B cell (primary cell): ENCODE measurements at regions not wholly inside any gene's neighbourhood (a gene's known extent, or its start where the extent isn't known, plus 50 kb on each side); places are given as distances from the start of the nearest gene placed in this dataset.

ENCODE experiments used
- ATAC-seq: fragments of 200-7000 bp; cut with Tn5 transposase; one replicate; pipeline ENCODE4 v1.10.0; 2021; ENCODE audit warnings: low read depth, mild to moderate bottlenecking, moderate number of reproducible peaks, moderate library complexity
- CTCF ChIA-PET: fragments of 350-600 bp; sonication (Branson Sonifier 250); formaldehyde crosslinking; loops from one replicate; lab custom pipeline; 2021; ENCODE audit warnings: antibody characterized with exemption, inconsistent platforms; lab: Charles Lee
- POLR2A ChIA-PET: fragments of 350-600 bp; sonication (Branson Sonifier 250); formaldehyde crosslinking; loops from one replicate; lab custom pipeline; 2021; ENCODE audit warnings: antibody characterized with exemption; lab: Charles Lee
- DNase-seq: peaks from one replicate; pipeline ENCODE4 v3.0.0; 2013
- H2AFZ ChIP-seq: 2 replicates; pipeline ENCODE4 v1.6.1; 2012; ENCODE audit warnings: mild to moderate bottlenecking, low read depth, low read length; ENCODE audit not compliant: insufficient read depth, poor library complexity, severe bottlenecking
- H3K27ac ChIP-seq, 2 donors: 1 replicate in 1 of 2; 2 replicates in 1 of 2; pipeline ENCODE4 v1.5.1; 2012 to 2013; ENCODE audit warnings: low read length in 2 of 2, mild to moderate bottlenecking in 2 of 2, moderate library complexity in 1 of 2
- H3K27me3 ChIP-seq, 4 experiments: fragments of 200-600 bp in 1 of 4; sonication (generic) in 1 of 4; replicated peaks in 1 of 4; 1 replicate in 2 of 4; 2 replicates in 2 of 4; pipeline versions ENCODE4 v1.6.1 to v1.7.0; 2013 to 2016; ENCODE audit warnings: low read length in 3 of 4, mild to moderate bottlenecking in 2 of 4, mixed read lengths in 1 of 4, moderate library complexity in 1 of 4; ENCODE audit not compliant: insufficient read depth in 4 of 4, control insufficient read depth in 3 of 4; ENCODE audit errors: control extremely low read depth in 1 of 4
- H3K36me3 ChIP-seq, 2 experiments: replicated peaks in 1 of 2; 1 replicate in 1 of 2; 2 replicates in 1 of 2; pipeline versions ENCODE4 v1.6.1 to v1.7.1; 2013; ENCODE audit warnings: low read length in 1 of 2; ENCODE audit not compliant: insufficient read depth in 2 of 2, control insufficient read depth in 1 of 2; ENCODE audit errors: control extremely low read depth in 1 of 2, extremely low read depth in 1 of 2
- H3K4me1 ChIP-seq, 2 donors: fragments of 200-600 bp in 1 of 2; sonication (generic) in 1 of 2; 1 replicate in 1 of 2; 2 replicates in 1 of 2; pipeline versions ENCODE4 v1.5.1 to v1.6.1; 2013 to 2017; ENCODE audit warnings: low read length in 2 of 2; ENCODE audit not compliant: control insufficient read depth in 2 of 2, insufficient read depth in 2 of 2
- H3K4me2 ChIP-seq: replicated peaks from 2 replicates; pipeline ENCODE3; 2012; ENCODE audit warnings: mild to moderate bottlenecking, low read depth, low read length; ENCODE audit not compliant: poor library complexity, severe bottlenecking
- H3K4me3 ChIP-seq, 5 experiments: fragments of 200-600 bp in 1 of 5; sonication (generic) in 1 of 5; 1 replicate in 3 of 5; 2 replicates in 2 of 5; pipeline versions ENCODE4 v1.5.1 to v1.7.0; 2011 to 2016; ENCODE audit warnings: low read length in 4 of 5, mild to moderate bottlenecking in 4 of 5, low read depth in 2 of 5, control low read depth in 1 of 5, moderate library complexity in 1 of 5; ENCODE audit not compliant: insufficient read depth in 1 of 5; ENCODE audit errors: control extremely low read depth in 1 of 5, extremely low read depth in 1 of 5
- H3K79me2 ChIP-seq: fragments of 200-600 bp; sonication (generic); one replicate; pipeline ENCODE4 v1.6.0; 2016; ENCODE audit warnings: low read length; ENCODE audit not compliant: control insufficient read depth, insufficient read depth
- H3K9ac ChIP-seq: fragments of 200-600 bp; sonication (generic); 2 replicates; pipeline ENCODE4 v1.6.1; 2017; ENCODE audit warnings: mild to moderate bottlenecking, low read length, moderate library complexity
- H3K9me3 ChIP-seq, 3 donors: one replicate each; pipeline versions ENCODE4 v1.6.1 to v1.7.1; 2013; ENCODE audit warnings: low read length in 2 of 3; ENCODE audit not compliant: control insufficient read depth in 2 of 3, insufficient read depth in 1 of 3; ENCODE audit errors: control extremely low read depth in 1 of 3
- H4K20me1 ChIP-seq: 2 replicates; pipeline ENCODE4 v1.6.0; 2012; ENCODE audit warnings: mild to moderate bottlenecking, low read length; ENCODE audit not compliant: insufficient read depth, control insufficient read depth, poor library complexity, severe bottlenecking
- H3K27ac Mint-ChIP-seq: one replicate; pipeline ENCODE4 v1.8.0; 2021; ENCODE audit warnings: mixed read lengths
- H3K27me3 Mint-ChIP-seq: one replicate; pipeline ENCODE4 v1.8.0; 2021; ENCODE audit warnings: mixed read lengths
- H3K4me1 Mint-ChIP-seq: one replicate; pipeline ENCODE4 v1.8.0; 2021; ENCODE audit warnings: mixed read lengths
- H3K4me3 Mint-ChIP-seq: one replicate; pipeline ENCODE4 v1.8.0; 2021; ENCODE audit warnings: mixed read lengths
- H3K9me3 Mint-ChIP-seq: one replicate; pipeline ENCODE4 v1.8.0; 2022; ENCODE audit warnings: mixed read lengths; ENCODE audit not compliant: insufficient read depth
- EZH2 ChIP-seq: IDR thresholded peaks from 2 replicates; pipeline ENCODE4 v1.6.1; 2012; ENCODE audit warnings: borderline replicate concordance, low read depth, mild to moderate bottlenecking, moderate library complexity, low read length; ENCODE audit not compliant: insufficient read depth, poor library complexity, severe bottlenecking
- WGBS: methylation state at CpG from one replicate; pipeline ENCODE4 v1.1.5; 2013; ENCODE audit warnings: missing lambda C conversion rate; ENCODE audit not compliant: insufficient coverage; 5-methylcytosine and 5-hydroxymethylcytosine counted together
- intact Hi-C: fragments of 100-400 bp; cut with micrococcal nuclease; formaldehyde crosslinking; loops from one replicate; pipeline ENCODE4 v1.10.0; 2022
- TF ChIP-seq, protein P1 (sequence below): fragments of 200-600 bp; IDR thresholded peaks from one replicate; pipeline ENCODE4 v1.8.0; 2022; ENCODE audit warnings: antibody characterized with exemption, mild to moderate bottlenecking

DNA sequence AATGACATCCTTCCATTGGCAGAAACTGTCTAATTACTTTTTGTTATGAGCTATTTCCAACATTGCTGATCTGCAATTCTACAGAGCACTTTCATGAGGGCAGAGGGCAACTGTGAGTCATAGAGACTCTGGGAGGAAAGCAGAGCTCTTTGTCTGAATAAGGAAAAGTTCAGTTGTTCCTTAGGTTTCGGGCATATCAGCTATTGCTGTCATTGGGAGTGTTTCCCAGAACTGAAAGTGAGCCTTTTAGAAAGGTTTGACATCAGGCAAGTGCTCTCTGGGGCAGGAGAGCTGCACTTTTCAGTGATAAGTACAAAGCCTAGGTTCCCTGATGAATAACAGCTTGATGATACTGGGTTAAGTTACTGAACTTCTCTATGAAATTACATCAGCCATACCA lies 119.2 kb upstream of the EDNRA start:
- ChIA-PET CTCF (no interaction called here), POLR2A (no interaction called here)
- no peak overlapping the region for H2AFZ ChIP-seq
- H3K9ac ChIP-seq = no peak overlapping the region
- peaks cover 3% of the 10 kb centered on the region for H3K9me3 Mint-ChIP-seq
- WGBS = 57% methylated on average over 1 of the region's 1 CpG
- no peaks in the 10 kb centered on the region for H3K36me3 ChIP-seq
- no peak for TF ChIP-seq EZH2
- TF ChIP-seq, protein P1, sequence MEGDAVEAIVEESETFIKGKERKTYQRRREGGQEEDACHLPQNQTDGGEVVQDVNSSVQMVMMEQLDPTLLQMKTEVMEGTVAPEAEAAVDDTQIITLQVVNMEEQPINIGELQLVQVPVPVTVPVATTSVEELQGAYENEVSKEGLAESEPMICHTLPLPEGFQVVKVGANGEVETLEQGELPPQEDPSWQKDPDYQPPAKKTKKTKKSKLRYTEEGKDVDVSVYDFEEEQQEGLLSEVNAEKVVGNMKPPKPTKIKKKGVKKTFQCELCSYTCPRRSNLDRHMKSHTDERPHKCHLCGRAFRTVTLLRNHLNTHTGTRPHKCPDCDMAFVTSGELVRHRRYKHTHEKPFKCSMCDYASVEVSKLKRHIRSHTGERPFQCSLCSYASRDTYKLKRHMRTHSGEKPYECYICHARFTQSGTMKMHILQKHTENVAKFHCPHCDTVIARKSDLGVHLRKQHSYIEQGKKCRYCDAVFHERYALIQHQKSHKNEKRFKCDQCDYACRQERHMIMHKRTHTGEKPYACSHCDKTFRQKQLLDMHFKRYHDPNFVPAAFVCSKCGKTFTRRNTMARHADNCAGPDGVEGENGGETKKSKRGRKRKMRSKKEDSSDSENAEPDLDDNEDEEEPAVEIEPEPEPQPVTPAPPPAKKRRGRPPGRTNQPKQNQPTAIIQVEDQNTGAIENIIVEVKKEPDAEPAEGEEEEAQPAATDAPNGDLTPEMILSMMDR = no peak
- no peaks in the 10 kb centered on the region for H3K27me3 ChIP-seq
- H4K20me1 ChIP-seq = no peaks in the 10 kb centered on the region
- H3K9me3 ChIP-seq = no peaks in the 10 kb centered on the region
- ATAC-seq = no peak
- no peaks in the 10 kb centered on the region for H3K4me1 Mint-ChIP-seq
- H3K27ac Mint-ChIP-seq = no peak overlapping the region
- H3K27ac ChIP-seq = no peak overlapping the region
- no peak overlapping the region for H3K4me3 ChIP-seq
- H3K4me2 ChIP-seq = no peak overlapping the region
- H3K27me3 Mint-ChIP-seq = no peaks in the 10 kb centered on the region
- H3K79me2 ChIP-seq = no peaks in the 10 kb centered on the region
- no peak overlapping the region for H3K4me3 Mint-ChIP-seq
- H3K4me1 ChIP-seq = no peaks in the 10 kb centered on the region
- no peak for DNase-seq
- intact Hi-C loops = no loop called here

DNA sequence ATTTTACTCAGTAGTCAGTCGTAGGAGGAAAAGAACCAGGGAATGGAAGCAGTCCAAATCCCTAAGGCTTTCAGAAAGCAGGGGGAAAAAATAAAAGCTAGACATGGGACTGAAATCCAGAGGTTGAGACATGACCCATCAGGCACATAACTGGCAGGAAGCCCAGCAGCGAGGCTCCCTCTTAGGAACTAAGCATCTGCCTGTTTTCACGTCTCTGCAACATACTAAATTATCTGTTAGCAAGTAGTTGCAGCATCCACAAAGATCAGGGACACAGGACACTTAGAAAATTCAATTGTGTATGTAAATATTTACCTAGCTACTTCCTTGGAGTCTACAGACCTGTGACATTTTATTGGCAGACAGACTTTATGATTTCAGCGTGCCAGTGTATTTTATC lies 118.0 kb upstream of the EDNRA start:
- no peak overlapping the region for H3K4me2 ChIP-seq
- no peak overlapping the region for H3K4me3 ChIP-seq
- no peaks in the 10 kb centered on the region for H3K36me3 ChIP-seq
- 53% methylated on average over 2 of the region's 4 CpGs for WGBS
- intact Hi-C loops = no loop called here
- no peaks in the 10 kb centered on the region for H3K27me3 ChIP-seq
- no peak overlapping the region for H3K9ac ChIP-seq
- no peaks in the 10 kb centered on the region for H3K4me1 ChIP-seq
- DNase-seq (no peak), ATAC-seq (no peak)
- Mint-ChIP-seq H3K27ac (no peak overlapping the region), H3K27me3 (no peaks in the 10 kb centered on the region), H3K4me3 (no peak overlapping the region), H3K9me3 (peaks cover 3% of the 10 kb centered on the region), H3K4me1 (no peaks in the 10 kb centered on the region)
- ChIA-PET CTCF (no interaction called here), POLR2A (no interaction called here)
- TF ChIP-seq EZH2 = no peak
- TF ChIP-seq, protein P1 = no peak
- no peak overlapping the region for H3K27ac ChIP-seq
- no peaks in the 10 kb centered on the region for H3K9me3 ChIP-seq
- H4K20me1 ChIP-seq = no peaks in the 10 kb centered on the region
- H2AFZ ChIP-seq = no peak overlapping the region
- H3K79me2 ChIP-seq = no peaks in the 10 kb centered on the region
